ENCODE measurements at regions not wholly inside any gene's neighbourhood (a gene's known extent, or its start where the extent isn't known, plus 50 kb on each side); places are given as distances from the start of the nearest gene placed in this dataset.

DNA sequence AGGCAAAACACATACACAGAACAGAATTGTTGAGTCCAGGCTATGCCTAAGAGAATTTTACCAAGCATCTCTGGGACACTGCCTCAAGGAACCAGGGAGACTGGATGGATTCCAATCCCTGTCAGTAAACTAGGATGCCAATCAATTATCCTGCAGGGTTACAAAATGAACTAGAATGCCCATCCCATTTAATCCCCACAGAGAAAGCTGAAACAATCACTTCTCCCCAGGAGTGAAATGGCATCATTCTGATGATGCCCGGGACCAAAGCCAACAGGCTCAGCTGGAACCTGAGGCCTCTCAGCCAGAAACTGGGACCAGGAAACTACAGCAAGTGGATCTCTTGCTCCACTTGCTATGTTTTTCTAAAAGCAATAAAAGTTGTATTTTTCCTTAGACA, 130.0 kb upstream of the TJP1 start:
- no peak for TF ChIP-seq PPARA (CRISPR knock-in tag; IDR thresholded peaks at IDR 0.05; ENCODE audit: borderline replicate concordance)
- TF ChIP-seq, protein P1, sequence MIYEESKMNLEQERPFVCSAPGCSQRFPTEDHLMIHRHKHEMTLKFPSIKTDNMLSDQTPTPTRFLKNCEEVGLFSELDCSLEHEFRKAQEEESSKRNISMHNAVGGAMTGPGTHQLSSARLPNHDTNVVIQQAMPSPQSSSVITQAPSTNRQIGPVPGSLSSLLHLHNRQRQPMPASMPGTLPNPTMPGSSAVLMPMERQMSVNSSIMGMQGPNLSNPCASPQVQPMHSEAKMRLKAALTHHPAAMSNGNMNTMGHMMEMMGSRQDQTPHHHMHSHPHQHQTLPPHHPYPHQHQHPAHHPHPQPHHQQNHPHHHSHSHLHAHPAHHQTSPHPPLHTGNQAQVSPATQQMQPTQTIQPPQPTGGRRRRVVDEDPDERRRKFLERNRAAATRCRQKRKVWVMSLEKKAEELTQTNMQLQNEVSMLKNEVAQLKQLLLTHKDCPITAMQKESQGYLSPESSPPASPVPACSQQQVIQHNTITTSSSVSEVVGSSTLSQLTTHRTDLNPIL (CRISPR knock-in tag; IDR thresholded peaks at IDR 0.05; ENCODE audit: low read depth), result no peak
- no peak for TF ChIP-seq OSR1 (CRISPR knock-in tag; IDR thresholded peaks at IDR 0.05)
- TF ChIP-seq, protein P2, sequence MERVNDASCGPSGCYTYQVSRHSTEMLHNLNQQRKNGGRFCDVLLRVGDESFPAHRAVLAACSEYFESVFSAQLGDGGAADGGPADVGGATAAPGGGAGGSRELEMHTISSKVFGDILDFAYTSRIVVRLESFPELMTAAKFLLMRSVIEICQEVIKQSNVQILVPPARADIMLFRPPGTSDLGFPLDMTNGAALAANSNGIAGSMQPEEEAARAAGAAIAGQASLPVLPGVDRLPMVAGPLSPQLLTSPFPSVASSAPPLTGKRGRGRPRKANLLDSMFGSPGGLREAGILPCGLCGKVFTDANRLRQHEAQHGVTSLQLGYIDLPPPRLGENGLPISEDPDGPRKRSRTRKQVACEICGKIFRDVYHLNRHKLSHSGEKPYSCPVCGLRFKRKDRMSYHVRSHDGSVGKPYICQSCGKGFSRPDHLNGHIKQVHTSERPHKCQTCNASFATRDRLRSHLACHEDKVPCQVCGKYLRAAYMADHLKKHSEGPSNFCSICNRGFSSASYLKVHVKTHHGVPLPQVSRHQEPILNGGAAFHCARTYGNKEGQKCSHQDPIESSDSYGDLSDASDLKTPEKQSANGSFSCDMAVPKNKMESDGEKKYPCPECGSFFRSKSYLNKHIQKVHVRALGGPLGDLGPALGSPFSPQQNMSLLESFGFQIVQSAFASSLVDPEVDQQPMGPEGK (CRISPR knock-in tag; IDR thresholded peaks at IDR 0.05; ENCODE audit: borderline replicate concordance), result no peak
- no peak for TF ChIP-seq CSDC2 (CRISPR knock-in tag; IDR thresholded peaks at IDR 0.05)
- TF ChIP-seq ARNTL (CRISPR knock-in tag; IDR thresholded peaks at IDR 0.05; ENCODE audit: borderline replicate concordance, low read depth), result no peak
- no peak for TF ChIP-seq BACH2 (CRISPR knock-in tag; IDR thresholded peaks at IDR 0.05; ENCODE audit: borderline replicate concordance)
- no peak for TF ChIP-seq TCF4 (CRISPR knock-in tag; IDR thresholded peaks at IDR 0.05; ENCODE audit: borderline replicate concordance)
- TF ChIP-seq ZC3H10 (CRISPR knock-in tag; IDR thresholded peaks at IDR 0.05), result no peak
- TF ChIP-seq ZFP3 (CRISPR knock-in tag; IDR thresholded peaks at IDR 0.05), result no peak
